ENCODE measurements at regions not wholly inside any gene's neighbourhood (a gene's known extent, or its start where the extent isn't known, plus 50 kb on each side); places are given as distances from the start of the nearest gene placed in this dataset.

GRCh38 chr1:63248216-63248615 is 74.2 kb upstream of the FOXD3 start:
- DNase-seq (ENCODE audit: low spot score), result no peak
- in situ Hi-C loops (cut with MboI; ENCODE audit: low pct_unique_long_range_greater_than_20kb, low sequenced_read_pairs, unreplicated experiment), result no loop called here
- no peak for TF ChIP-seq CTCF (IDR thresholded peaks at IDR 0.05; ENCODE audit: extremely low read depth, insufficient read depth, missing control alignments)

- DNase-seq (ENCODE audit: low spot score), result no peak
- in situ Hi-C loops (cut with MboI; ENCODE audit: low pct_unique_long_range_greater_than_20kb, low sequenced_read_pairs, unreplicated experiment), result no loop called here
- no peak for TF ChIP-seq CTCF (IDR thresholded peaks at IDR 0.05; ENCODE audit: extremely low read depth, insufficient read depth, missing control alignments)
These were observed 67.2 kb upstream of the FOXD3 start for GRCh38 chr1:63255153-63255552.

GRCh38 chr1:63261736-63262458 is 60.5 kb upstream of the FOXD3 start:
- TF ChIP-seq CTCF (IDR thresholded peaks at IDR 0.05; ENCODE audit: extremely low read depth, insufficient read depth, missing control alignments), result no peak
- in situ Hi-C loops (cut with MboI; ENCODE audit: low pct_unique_long_range_greater_than_20kb, low sequenced_read_pairs, unreplicated experiment), result no loop called here
- DNase-seq (ENCODE audit: low spot score), result no peak

DNA sequence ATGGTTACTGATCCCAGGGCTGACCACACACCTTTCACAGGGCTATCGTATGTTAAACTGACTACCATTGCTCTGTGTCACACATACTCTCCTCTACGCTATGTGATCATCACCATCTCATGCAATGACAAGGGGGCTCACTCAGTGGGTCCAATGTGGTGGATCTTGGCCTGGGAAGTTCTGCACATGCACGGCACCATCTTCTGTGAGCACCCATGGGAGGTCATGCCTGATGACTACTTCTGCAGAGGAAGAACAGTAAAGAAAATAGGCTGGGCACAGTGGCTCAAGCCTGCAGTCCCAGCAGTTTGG is 60.0 kb upstream of the FOXD3 start:
- in situ Hi-C loops (cut with MboI; ENCODE audit: low pct_unique_long_range_greater_than_20kb, low sequenced_read_pairs, unreplicated experiment), result no loop called here
- DNase-seq (ENCODE audit: low spot score), result no peak
- TF ChIP-seq CTCF (IDR thresholded peaks at IDR 0.05; ENCODE audit: extremely low read depth, insufficient read depth, missing control alignments), result no peak

DNA sequence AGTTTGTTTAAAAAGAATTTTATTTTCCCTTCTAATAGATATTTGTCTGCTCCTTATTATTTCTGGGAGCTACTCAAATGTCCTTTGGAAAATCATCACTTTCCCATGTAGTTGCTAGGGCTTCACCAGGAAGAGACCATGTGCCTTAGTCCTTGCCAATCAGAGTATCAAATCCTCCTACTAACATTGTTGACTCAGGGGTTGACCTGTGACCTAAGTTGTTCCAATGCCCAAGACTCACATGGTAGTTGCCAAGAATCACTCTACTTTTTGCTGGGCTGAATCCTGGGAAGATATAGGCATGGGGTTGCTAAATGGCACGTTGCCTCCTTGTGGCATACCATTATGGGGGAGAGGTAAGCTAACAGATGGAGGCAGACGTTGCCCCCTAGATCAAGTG is 58.2 kb upstream of the FOXD3 start:
- TF ChIP-seq CTCF (IDR thresholded peaks at IDR 0.05; ENCODE audit: extremely low read depth, insufficient read depth, missing control alignments), result no peak
- in situ Hi-C loops (cut with MboI; ENCODE audit: low pct_unique_long_range_greater_than_20kb, low sequenced_read_pairs, unreplicated experiment), result no loop called here

DNA sequence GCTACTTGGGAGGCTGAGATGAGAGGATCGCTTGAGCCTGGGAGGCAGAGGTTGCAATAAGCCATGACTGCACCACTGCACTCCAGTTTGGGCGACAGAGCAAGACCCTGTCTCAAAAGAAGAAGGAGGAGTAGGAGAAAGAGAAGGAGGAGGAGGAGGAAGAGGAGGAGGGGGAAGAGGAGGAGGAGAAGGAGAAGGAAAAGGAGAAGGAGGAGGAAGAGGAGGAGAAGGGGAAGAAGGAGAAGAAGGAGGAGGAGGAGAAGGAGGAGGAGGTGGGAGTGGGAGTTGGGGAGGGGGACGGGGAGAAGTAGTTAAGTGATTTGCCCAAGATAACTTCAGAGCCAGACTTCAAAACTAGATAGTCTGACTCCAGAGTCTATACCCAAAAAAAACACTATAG is 55.5 kb upstream of the FOXD3 start:
- no peak for DNase-seq (ENCODE audit: low spot score)
- TF ChIP-seq CTCF (IDR thresholded peaks at IDR 0.05; ENCODE audit: extremely low read depth, insufficient read depth, missing control alignments), result no peak
- in situ Hi-C loops (cut with MboI; ENCODE audit: low pct_unique_long_range_greater_than_20kb, low sequenced_read_pairs, unreplicated experiment), result no loop called here

More for the DNA sequence above, 58.2 kb upstream of the FOXD3 start:
- no peak for DNase-seq (ENCODE audit: low spot score)

Data from GM13977 (cell line).